ENCODE measurements at regions not wholly inside any gene's neighbourhood (a gene's known extent, or its start where the extent isn't known, plus 50 kb on each side); places are given as distances from the start of the nearest gene placed in this dataset.

DNA sequence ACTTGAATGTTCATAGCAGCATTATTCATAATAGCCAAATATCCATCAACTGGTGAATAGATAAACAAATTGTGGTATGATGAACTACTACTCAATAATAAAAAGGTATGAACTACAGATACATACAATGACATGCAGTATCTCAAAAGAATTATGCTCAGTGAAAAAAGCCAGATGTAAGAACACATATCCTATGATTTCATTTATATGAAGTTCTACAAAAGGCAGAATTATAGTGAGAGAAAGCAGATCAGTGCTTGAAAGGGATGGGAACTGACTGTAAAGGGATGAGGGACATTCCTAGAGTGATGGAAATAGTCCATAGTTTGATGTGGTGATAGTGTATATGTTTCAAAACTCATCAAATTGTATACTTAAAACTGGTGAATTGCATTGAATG lies 339.0 kb downstream of the ENC1 start:
- TF ChIP-seq ZNF114 (CRISPR knock-in tag; IDR thresholded peaks at IDR 0.05) = no peak
- no peak for TF ChIP-seq NANOG (IDR thresholded peaks at IDR 0.05; ENCODE audit: borderline replicate concordance)

Measured in GM23338 (cell line).